Thyroid gland (tissue), 4 donors: ENCODE measurements at regions not wholly inside any gene's neighbourhood (a gene's known extent, or its start where the extent isn't known, plus 50 kb on each side); places are given as distances from the start of the nearest gene placed in this dataset.

Experiments
- DNase-seq, 2 donors: peaks; one replicate each; pipeline ENCODE4 v3.0.0-alpha.2; 2019
- H3K27ac ChIP-seq, 3 donors: fragments of 200-600 bp; sonication (generic); 1 replicate in 2 of 3; 2 replicates in 1 of 3; pipeline ENCODE4 v1.5.1; 2016 to 2019; ENCODE audit warnings: mild to moderate bottlenecking in 1 of 3, moderate library complexity in 1 of 3
- H3K27me3 ChIP-seq: fragments of 200-600 bp; sonication (generic); one replicate; pipeline ENCODE4 v1.5.1; 2019
- H3K36me3 ChIP-seq, 2 donors: fragments of 200-600 bp; sonication (generic); one replicate each; pipeline ENCODE4 v1.5.1; 2016 to 2019
- H3K4me1 ChIP-seq, 2 donors: fragments of 200-600 bp; sonication (generic); one replicate each; pipeline ENCODE4 v1.5.1; 2017 to 2019
- H3K4me3 ChIP-seq, 3 donors: fragments of 200-600 bp; sonication (generic); replicated peaks in 1 of 3; 1 replicate in 2 of 3; 2 replicates in 1 of 3; pipeline ENCODE4 v1.5.1; 2016; ENCODE audit warnings: mild to moderate bottlenecking in 1 of 3
- H3K9me3 ChIP-seq: fragments of 200-600 bp; sonication (generic); one replicate; pipeline ENCODE4 v1.5.1; 2017
- POLR2A ChIP-seq, 2 donors: fragments of 450-650 bp; IDR thresholded peaks; one replicate each; pipeline ENCODE4 v1.6.1; 2017; ENCODE audit warnings: antibody characterized with exemption in 2 of 2, mild to moderate bottlenecking in 2 of 2, moderate library complexity in 1 of 2
- WGBS, 2 donors: methylation state at CpG; one replicate each; pipeline ENCODE4 v1.1.5; 2017; 5-methylcytosine and 5-hydroxymethylcytosine counted together
- intact Hi-C: fragments of 100-400 bp; cut with DNase I; formaldehyde crosslinking; loops from one replicate; pipeline ENCODE4 v1.15.1; 2023
- TF ChIP-seq, protein P1 (sequence below), 6 experiments: fragments of 200-600 bp in 3 of 6; fragments of 450-650 bp in 3 of 6; sonication (generic) in 3 of 6; IDR thresholded peaks; one replicate each; pipeline ENCODE4 v1.5.1; 2016 to 2019; ENCODE audit warnings: antibody characterized with exemption in 6 of 6, mild to moderate bottlenecking in 2 of 6, inconsistent platforms in 1 of 6, moderate library complexity in 1 of 6

DNA sequence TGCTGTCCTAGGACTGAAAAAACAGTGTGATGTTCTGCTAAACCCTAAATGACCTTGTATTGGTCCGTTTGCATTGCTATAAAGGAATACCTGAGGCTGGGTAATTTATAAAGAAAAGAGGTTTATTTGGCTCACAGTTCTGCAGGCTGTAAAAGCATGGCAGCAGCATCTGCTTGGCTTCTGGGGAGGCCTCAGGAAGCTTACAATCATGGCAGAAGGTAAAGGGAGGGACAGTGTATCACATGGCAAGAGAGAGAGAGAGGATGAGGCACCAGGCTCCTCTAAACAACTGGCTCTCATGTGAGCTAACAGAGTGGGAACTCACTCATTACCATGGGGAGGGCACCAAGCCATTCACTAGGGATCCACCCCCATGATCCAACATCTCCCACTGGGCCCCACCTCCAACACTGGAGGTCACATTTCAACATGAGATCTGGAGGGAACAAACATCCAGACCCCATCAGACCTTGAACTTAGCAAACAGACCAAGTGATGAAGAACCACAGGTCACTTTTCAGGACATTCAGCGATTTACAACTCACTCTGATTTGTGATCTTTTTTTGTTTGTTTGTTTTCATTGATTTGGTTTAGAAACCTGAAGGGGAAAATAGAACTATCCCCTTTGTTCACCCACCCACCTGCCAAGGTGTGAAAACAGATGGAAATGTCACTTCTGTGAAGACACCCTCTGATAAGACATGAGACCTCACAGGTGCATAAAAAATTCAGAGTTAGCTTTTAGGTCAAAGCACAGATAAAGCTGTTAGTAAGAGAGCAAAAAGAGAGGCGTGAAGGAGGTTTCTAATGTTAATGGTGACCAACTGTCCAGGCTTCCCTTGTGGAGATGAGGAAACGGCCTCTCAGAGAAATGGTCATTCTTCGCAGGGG is 104.2 kb upstream of the RALGPS2 start:
- TF ChIP-seq POLR2A (IDR thresholded peaks at IDR 0.05): no peak
- TF ChIP-seq, protein P1, sequence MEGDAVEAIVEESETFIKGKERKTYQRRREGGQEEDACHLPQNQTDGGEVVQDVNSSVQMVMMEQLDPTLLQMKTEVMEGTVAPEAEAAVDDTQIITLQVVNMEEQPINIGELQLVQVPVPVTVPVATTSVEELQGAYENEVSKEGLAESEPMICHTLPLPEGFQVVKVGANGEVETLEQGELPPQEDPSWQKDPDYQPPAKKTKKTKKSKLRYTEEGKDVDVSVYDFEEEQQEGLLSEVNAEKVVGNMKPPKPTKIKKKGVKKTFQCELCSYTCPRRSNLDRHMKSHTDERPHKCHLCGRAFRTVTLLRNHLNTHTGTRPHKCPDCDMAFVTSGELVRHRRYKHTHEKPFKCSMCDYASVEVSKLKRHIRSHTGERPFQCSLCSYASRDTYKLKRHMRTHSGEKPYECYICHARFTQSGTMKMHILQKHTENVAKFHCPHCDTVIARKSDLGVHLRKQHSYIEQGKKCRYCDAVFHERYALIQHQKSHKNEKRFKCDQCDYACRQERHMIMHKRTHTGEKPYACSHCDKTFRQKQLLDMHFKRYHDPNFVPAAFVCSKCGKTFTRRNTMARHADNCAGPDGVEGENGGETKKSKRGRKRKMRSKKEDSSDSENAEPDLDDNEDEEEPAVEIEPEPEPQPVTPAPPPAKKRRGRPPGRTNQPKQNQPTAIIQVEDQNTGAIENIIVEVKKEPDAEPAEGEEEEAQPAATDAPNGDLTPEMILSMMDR (IDR thresholded peaks at IDR 0.05): no peak
- intact Hi-C loops: no loop called here
- Histone ChIP-seq H3K4me3 (no peak overlapping the region), H3K9me3 (no peaks in the 10 kb centered on the region), H3K4me1 (no peaks in the 10 kb centered on the region), H3K36me3 (no peaks in the 10 kb centered on the region), H3K27ac (no peak overlapping the region), H3K27me3 (no peaks in the 10 kb centered on the region)
- no peak for DNase-seq
- WGBS, 2 donors: 86 to 87% methylated on average over 5 of the region's 5 CpGs

DNA sequence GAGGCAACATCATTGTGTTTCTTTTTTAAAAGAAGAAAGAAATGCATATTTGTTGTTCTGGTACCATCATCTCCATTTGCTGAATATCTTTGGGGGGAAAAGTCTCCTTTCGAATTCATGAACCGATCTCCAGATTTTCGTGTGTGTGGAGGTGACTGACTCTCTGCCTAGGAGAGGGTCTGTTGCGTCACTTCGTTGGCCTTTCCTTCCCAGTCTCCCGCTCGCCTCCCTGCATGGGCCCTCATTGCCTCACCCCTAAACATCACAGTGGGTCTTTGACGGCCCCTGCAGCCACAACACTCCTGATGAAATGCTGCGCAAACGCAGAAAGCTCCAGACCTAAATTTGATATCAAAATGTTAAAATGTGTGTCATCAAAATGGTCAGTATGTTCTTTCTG is 103.2 kb upstream of the RALGPS2 start:
- TF ChIP-seq POLR2A (IDR thresholded peaks at IDR 0.05): no peak
- TF ChIP-seq, protein P1 (IDR thresholded peaks at IDR 0.05): no peak
- H3K4me1 ChIP-seq: no peaks in the 10 kb centered on the region
- no peak for DNase-seq
- no peak overlapping the region for H3K4me3 ChIP-seq
- intact Hi-C loops: no loop called here
- H3K27me3 ChIP-seq: no peaks in the 10 kb centered on the region
- no peaks in the 10 kb centered on the region for H3K9me3 ChIP-seq
- no peaks in the 10 kb centered on the region for H3K36me3 ChIP-seq
- H3K27ac ChIP-seq: no peak overlapping the region
- 95 to 97% methylated on average over 10 of the region's 10 CpGs for WGBS, 2 donors

DNA sequence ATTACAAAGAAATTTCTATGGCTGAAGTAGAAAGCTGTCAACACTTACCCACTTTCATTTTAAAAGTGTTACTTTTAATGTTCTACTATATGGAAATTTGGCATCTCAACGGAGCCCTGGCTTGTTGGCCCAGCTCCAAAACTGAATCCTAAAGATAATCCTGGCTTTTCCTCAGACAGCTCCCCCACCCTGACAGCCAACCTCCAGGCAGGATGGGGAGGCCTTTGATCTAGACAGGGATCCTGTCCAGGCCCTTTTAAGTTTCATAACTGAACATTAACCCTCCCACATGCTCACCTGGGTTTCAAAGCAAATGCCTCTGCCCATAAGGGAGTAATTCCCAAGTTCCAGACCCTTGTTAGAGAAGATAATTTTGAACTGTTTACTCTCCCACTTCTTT is 99.3 kb upstream of the RALGPS2 start:
- Histone ChIP-seq H3K27ac (no peak overlapping the region), H3K9me3 (no peaks in the 10 kb centered on the region), H3K27me3 (no peaks in the 10 kb centered on the region), H3K4me1 (no peaks in the 10 kb centered on the region), H3K36me3 (no peaks in the 10 kb centered on the region), H3K4me3 (no peak overlapping the region)
- no peak for DNase-seq
- intact Hi-C loops: no loop called here
- TF ChIP-seq, protein P1 (IDR thresholded peaks at IDR 0.05): no peak
- no peak for TF ChIP-seq POLR2A (IDR thresholded peaks at IDR 0.05)
- 26 to 45% methylated on average over 1 of the region's 1 CpG for WGBS, 2 donors

DNA sequence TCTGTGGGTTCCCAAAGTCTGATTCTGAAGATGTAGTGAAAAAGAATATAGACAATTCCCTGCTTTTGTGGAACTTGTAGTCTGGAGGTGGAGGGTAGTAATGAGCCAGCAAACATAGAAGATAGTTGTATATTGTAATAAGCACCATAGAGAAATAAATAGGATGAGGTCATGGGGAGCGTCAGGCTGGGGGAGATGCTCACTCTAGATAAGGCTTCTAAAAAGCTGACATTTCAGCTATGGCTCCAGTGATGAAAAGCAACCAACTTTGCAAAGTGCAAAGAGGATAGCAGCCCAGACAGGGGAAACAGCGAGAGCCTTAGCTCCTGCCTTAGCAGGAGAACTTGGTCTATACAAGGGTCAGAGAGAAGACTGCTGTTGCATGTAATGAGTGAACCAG is 98.0 kb upstream of the RALGPS2 start:
- no peaks in the 10 kb centered on the region for H3K36me3 ChIP-seq
- H3K4me3 ChIP-seq: no peak overlapping the region
- H3K9me3 ChIP-seq: no peaks in the 10 kb centered on the region
- DNase-seq: no peak
- TF ChIP-seq, protein P1 (IDR thresholded peaks at IDR 0.05): no peak
- 88 to 97% methylated on average over 2 of the region's 2 CpGs for WGBS, 2 donors
- no peaks in the 10 kb centered on the region for H3K4me1 ChIP-seq
- intact Hi-C loops: no loop called here
- H3K27me3 ChIP-seq: no peaks in the 10 kb centered on the region
- no peak overlapping the region for H3K27ac ChIP-seq

DNA sequence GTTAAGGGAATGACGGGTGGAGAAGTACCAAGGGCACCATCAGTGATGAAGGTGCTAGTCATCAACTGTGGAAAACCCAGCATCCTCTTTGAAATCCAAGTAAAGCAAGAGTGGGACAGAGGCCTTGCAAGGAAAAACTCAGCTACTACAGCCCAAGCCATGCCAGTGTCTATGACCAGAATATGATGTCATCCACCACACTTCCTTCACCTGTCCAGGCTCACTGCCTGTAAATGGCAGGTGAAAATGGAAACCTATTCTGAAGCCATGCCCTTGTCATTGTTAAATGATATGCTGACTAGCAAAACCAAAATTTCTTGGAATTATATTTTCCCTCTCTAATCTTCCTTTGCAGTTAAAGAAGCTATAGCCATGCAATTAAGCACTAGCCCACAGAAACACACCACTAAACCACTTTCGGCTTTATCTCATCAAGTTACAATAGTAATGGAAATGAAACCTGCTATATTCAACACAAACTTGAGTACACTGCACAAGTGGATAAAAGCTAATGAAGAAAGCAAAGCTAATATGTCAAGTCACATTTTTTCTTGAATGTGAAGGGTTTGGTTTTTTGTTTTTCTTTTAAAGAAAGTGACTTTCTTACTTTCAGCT is 96.3 kb upstream of the RALGPS2 start:
- no peaks in the 10 kb centered on the region for H3K27me3 ChIP-seq
- no peaks in the 10 kb centered on the region for H3K36me3 ChIP-seq
- H3K4me3 ChIP-seq: no peak overlapping the region
- no peak for DNase-seq
- intact Hi-C loops: no loop called here
- no peaks in the 10 kb centered on the region for H3K4me1 ChIP-seq
- no peak for TF ChIP-seq POLR2A (IDR thresholded peaks at IDR 0.05)
- TF ChIP-seq, protein P1 (IDR thresholded peaks at IDR 0.05): no peak
- WGBS, 2 donors: 90 to 93% methylated on average over 2 of the region's 2 CpGs
- no peak overlapping the region for H3K27ac ChIP-seq
- no peaks in the 10 kb centered on the region for H3K9me3 ChIP-seq
